NB4 (cell line): ENCODE measurements at regions not wholly inside any gene's neighbourhood (a gene's known extent, or its start where the extent isn't known, plus 50 kb on each side); places are given as distances from the start of the nearest gene placed in this dataset.

Experiments used
- POLR2A ChIP-seq: IDR thresholded peaks from 2 replicates; pipeline ENCODE4 v1.6.1; 2011; ENCODE audit warnings: mild to moderate bottlenecking; ENCODE audit not compliant: insufficient read length; ENCODE audit errors: extremely low read depth
- TF ChIP-seq, protein P1 (sequence below): IDR thresholded peaks from one replicate; pipeline ENCODE4 v1.5.1; 2012; ENCODE audit warnings: low read depth, low read length

DNA sequence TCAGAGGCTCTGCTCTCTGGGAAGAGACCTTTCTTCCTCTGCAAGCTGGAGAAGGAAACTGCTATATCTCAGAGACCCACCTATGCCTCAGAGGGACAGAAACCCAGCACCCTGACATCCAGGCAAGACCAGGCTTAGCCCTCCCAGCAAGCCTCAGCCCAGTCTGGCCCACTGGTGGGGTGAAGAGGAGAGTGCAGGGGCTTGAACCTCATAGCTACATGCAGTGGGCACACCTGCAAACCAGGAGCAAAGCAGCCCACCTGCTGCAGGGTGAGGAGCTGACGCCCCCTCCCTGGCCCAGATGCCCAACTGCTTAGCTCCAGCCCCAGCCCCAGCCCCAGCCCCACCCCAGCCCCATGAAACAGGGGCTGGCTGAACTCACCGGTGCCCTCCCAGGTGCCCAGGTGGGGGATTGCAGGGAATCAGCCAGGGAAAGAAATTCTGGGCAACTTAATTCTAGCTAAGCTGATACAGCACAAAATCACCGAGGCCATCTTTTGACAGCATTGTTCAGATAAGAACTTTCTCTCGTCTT, 246.8 kb downstream of the BUD13 start:
- TF ChIP-seq, protein P1, sequence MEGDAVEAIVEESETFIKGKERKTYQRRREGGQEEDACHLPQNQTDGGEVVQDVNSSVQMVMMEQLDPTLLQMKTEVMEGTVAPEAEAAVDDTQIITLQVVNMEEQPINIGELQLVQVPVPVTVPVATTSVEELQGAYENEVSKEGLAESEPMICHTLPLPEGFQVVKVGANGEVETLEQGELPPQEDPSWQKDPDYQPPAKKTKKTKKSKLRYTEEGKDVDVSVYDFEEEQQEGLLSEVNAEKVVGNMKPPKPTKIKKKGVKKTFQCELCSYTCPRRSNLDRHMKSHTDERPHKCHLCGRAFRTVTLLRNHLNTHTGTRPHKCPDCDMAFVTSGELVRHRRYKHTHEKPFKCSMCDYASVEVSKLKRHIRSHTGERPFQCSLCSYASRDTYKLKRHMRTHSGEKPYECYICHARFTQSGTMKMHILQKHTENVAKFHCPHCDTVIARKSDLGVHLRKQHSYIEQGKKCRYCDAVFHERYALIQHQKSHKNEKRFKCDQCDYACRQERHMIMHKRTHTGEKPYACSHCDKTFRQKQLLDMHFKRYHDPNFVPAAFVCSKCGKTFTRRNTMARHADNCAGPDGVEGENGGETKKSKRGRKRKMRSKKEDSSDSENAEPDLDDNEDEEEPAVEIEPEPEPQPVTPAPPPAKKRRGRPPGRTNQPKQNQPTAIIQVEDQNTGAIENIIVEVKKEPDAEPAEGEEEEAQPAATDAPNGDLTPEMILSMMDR = no peak
- TF ChIP-seq POLR2A = no peak
